Left lung (tissue), 4 donors: ENCODE measurements at regions not wholly inside any gene's neighbourhood (a gene's known extent, or its start where the extent isn't known, plus 50 kb on each side); places are given as distances from the start of the nearest gene placed in this dataset.

Source experiments
- ATAC-seq: fragments of 200-7000 bp; cut with Tn5 transposase; one replicate; pipeline ENCODE4 v1.9.1; 2020; ENCODE audit warnings: moderate library complexity
- DNase-seq, 4 donors: peaks; one replicate each; pipeline ENCODE4 v3.0.0-alpha.2; 2013 to 2020
- H3K27ac ChIP-seq, 2 donors: fragments of 200-600 bp; sonication (generic) in 1 of 2; one replicate each; pipeline versions ENCODE4 v1.5.0 to v1.8.0; 2020 to 2021
- H3K27me3 ChIP-seq, 2 donors: fragments of 200-600 bp; sonication (generic) in 1 of 2; one replicate each; pipeline versions ENCODE4 v1.5.0 to v1.8.0; 2020 to 2021
- H3K36me3 ChIP-seq, 2 donors: fragments of 200-600 bp; sonication (generic) in 1 of 2; one replicate each; pipeline versions ENCODE4 v1.5.0 to v1.8.0; 2020 to 2021
- H3K4me1 ChIP-seq, 2 donors: fragments of 200-600 bp; one replicate each; pipeline ENCODE4 v1.8.0; 2021
- H3K4me3 ChIP-seq, 2 donors: fragments of 200-600 bp; sonication (generic) in 1 of 2; one replicate each; pipeline versions ENCODE4 v1.5.0 to v1.8.0; 2020 to 2021; ENCODE audit warnings: mild to moderate bottlenecking in 1 of 2
- H3K9me3 ChIP-seq, 2 donors: fragments of 200-600 bp; sonication (generic) in 1 of 2; one replicate each; pipeline versions ENCODE4 v1.5.0 to v1.8.0; 2020 to 2021
- CTCF ChIP-seq, 2 donors: fragments of 200-600 bp; sonication (generic) in 1 of 2; IDR thresholded peaks; one replicate each; pipeline versions ENCODE4 v1.5.0 to v1.8.0; 2021; ENCODE audit warnings: antibody characterized with exemption in 2 of 2
- intact Hi-C, 2 donors: fragments of 100-400 bp; cut with DNase I; formaldehyde crosslinking; loops; one replicate each; pipeline versions ENCODE4 v1.11.2 to v1.14.2; 2022
- donor health status: DM: no; HTN: yes; CAD: no.
- donor health status: DM: no; HTN: no; CAD: no.

GRCh38 chr11:11171285-11171684 is 181.8 kb downstream of the CSNK2A3 start:
- Histone ChIP-seq H3K4me1 (no peaks in the 10 kb centered on the region), H3K4me3 (no peak overlapping the region), H3K36me3 (no peaks in the 10 kb centered on the region), H3K27me3 (no peaks in the 10 kb centered on the region), H3K9me3 (no peaks in the 10 kb centered on the region), H3K27ac (no peak overlapping the region)
- ATAC-seq: no peak
- intact Hi-C loops: no loop called here
- no peak for TF ChIP-seq CTCF (IDR thresholded peaks at IDR 0.05)
- DNase-seq: no peak

DNA sequence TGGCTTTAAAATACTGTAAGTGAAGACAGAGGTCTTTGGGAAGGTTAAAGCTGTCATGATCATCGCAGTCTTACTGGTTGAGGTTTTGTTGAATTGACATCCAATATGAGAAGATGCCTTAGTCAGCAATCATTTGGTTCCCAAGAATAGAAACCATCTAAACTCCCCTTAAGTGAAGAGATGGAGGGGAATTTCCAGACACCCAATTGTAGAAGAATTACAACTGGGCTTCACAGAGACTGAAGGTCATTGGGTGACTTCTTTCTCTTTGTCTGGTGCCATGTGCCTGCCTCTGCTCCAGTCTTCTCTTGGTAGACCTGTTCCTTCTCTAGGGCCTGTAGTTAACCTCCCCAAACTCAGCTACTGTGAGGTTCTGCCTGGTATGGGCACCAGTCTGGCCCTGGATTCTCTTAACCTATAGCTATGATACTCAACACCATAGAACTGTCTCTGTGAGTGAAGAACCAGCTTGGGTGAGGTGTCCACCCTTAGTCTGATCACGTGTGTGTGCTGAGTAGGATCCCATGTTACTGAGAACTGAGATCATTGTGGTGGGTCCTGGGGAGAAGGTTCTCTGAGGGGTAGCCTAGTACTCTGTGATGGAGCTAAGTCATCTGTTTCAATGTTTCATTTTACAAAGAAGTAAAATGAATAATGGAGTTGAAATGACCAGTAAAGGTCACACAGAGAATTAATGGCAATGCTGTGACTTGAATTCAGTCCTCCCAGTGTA is 182.5 kb downstream of the CSNK2A3 start:
- DNase-seq (no peak), ATAC-seq (no peak)
- Histone ChIP-seq H3K4me1 (no peaks in the 10 kb centered on the region), H3K9me3 (no peaks in the 10 kb centered on the region), H3K27ac (no peak overlapping the region), H3K4me3 (no peak overlapping the region), H3K36me3 (no peaks in the 10 kb centered on the region), H3K27me3 (no peaks in the 10 kb centered on the region)
- TF ChIP-seq CTCF (IDR thresholded peaks at IDR 0.05): no peak
- intact Hi-C loops: no loop called here

DNA sequence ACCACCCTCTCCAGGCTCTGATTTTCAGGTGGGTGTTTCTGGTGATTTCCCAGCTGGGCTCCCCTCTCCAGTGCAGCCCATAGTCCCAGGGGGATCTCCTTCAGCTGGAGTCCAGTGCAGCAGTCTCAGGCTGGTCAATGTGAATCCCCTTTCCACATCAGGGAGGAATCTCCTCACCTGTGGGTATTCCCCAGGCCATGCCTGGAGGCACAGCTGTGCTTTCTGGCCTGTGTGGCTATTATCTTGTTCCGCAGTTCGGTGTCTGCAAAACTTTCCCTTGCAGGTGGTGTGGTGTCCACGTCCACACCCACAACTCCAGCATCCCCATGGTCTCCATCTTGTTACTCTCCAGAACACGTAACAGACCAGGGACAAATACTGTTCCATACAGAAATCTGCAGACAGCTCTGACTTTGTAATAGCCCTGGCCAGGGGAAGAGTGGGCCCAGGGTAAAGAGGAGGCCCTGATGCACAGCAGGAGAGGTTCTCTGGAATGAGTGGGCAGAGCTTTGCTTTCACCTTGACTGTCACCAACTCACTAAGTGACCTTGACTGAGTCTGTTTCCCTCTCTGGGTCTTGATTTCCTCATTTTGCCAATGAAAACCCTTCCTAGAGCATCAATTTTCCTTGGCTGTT is 183.2 kb downstream of the CSNK2A3 start:
- Histone ChIP-seq H3K4me1 (no peaks in the 10 kb centered on the region), H3K4me3 (no peak overlapping the region), H3K27ac (no peak overlapping the region), H3K9me3 (no peaks in the 10 kb centered on the region), H3K27me3 (no peaks in the 10 kb centered on the region), H3K36me3 (no peaks in the 10 kb centered on the region)
- intact Hi-C loops: no loop called here
- no peak for DNase-seq
- ATAC-seq: no peak
- TF ChIP-seq CTCF (IDR thresholded peaks at IDR 0.05): no peak

GRCh38 chr11:11167806-11168205 is 185.2 kb downstream of the CSNK2A3 start:
- Histone ChIP-seq H3K4me1 (no peaks in the 10 kb centered on the region), H3K4me3 (no peak overlapping the region), H3K9me3 (no peaks in the 10 kb centered on the region), H3K27ac (no peak overlapping the region), H3K27me3 (no peaks in the 10 kb centered on the region), H3K36me3 (no peaks in the 10 kb centered on the region)
- intact Hi-C loops: no loop called here
- DNase-seq: no peak
- TF ChIP-seq CTCF (IDR thresholded peaks at IDR 0.05): no peak
- ATAC-seq: no peak

GRCh38 chr11:11164334-11164690 is 188.7 kb downstream of the CSNK2A3 start:
- ATAC-seq (no peak), DNase-seq (no peak)
- H3K36me3 ChIP-seq: no peaks in the 10 kb centered on the region
- H3K4me3 ChIP-seq: no peak overlapping the region
- H3K4me1 ChIP-seq: no peaks in the 10 kb centered on the region
- H3K27me3 ChIP-seq: no peaks in the 10 kb centered on the region
- no peak for TF ChIP-seq CTCF (IDR thresholded peaks at IDR 0.05)
- no peak overlapping the region for H3K27ac ChIP-seq
- H3K9me3 ChIP-seq: no peaks in the 10 kb centered on the region
- intact Hi-C loops: no loop called here
